Lower leg skin (tissue), 4 donors: ENCODE measurements at regions not wholly inside any gene's neighbourhood (a gene's known extent, or its start where the extent isn't known, plus 50 kb on each side); places are given as distances from the start of the nearest gene placed in this dataset.

ENCODE experiments used
- DNase-seq, 2 donors: peaks; one replicate each; pipeline ENCODE4 v3.0.0-alpha.2; 2019; ENCODE audit warnings: low spot score in 2 of 2
- H3K4me3 ChIP-seq: fragments of 200-600 bp; sonication (generic); 2 replicates; pipeline ENCODE4 v1.5.1; 2017; ENCODE audit warnings: mild to moderate bottlenecking, low read depth; ENCODE audit not compliant: poor library complexity, severe bottlenecking
- POLR2A ChIP-seq, 2 donors: fragments of 450-650 bp; IDR thresholded peaks; one replicate each; pipeline ENCODE4 v1.6.1; 2016 to 2017; ENCODE audit warnings: antibody characterized with exemption in 2 of 2, mild to moderate bottlenecking in 1 of 2, moderate library complexity in 1 of 2
- WGBS, 2 donors: methylation state at CpG; one replicate each; pipeline ENCODE4 v1.1.5; 2018; 5-methylcytosine and 5-hydroxymethylcytosine counted together
- intact Hi-C: fragments of 100-400 bp; cut with DNase I; formaldehyde crosslinking; loops from one replicate; pipeline ENCODE4 v1.15.0; 2023; ENCODE audit warnings: low total_unique reads
- TF ChIP-seq, protein P1 (sequence below), 3 donors: fragments of 450-650 bp; IDR thresholded peaks; one replicate each; pipeline ENCODE4 v1.5.1; 2016; ENCODE audit warnings: antibody characterized with exemption in 3 of 3, mild to moderate bottlenecking in 3 of 3, moderate library complexity in 2 of 3

- whole genome bisulfite sequencing, 2 donors, result 63 to 71% methylated on average over 4 of the region's 4 CpGs
- TF ChIP-seq, protein P1, sequence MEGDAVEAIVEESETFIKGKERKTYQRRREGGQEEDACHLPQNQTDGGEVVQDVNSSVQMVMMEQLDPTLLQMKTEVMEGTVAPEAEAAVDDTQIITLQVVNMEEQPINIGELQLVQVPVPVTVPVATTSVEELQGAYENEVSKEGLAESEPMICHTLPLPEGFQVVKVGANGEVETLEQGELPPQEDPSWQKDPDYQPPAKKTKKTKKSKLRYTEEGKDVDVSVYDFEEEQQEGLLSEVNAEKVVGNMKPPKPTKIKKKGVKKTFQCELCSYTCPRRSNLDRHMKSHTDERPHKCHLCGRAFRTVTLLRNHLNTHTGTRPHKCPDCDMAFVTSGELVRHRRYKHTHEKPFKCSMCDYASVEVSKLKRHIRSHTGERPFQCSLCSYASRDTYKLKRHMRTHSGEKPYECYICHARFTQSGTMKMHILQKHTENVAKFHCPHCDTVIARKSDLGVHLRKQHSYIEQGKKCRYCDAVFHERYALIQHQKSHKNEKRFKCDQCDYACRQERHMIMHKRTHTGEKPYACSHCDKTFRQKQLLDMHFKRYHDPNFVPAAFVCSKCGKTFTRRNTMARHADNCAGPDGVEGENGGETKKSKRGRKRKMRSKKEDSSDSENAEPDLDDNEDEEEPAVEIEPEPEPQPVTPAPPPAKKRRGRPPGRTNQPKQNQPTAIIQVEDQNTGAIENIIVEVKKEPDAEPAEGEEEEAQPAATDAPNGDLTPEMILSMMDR (IDR thresholded peaks at IDR 0.05), result no peak
- TF ChIP-seq POLR2A (IDR thresholded peaks at IDR 0.05), result no peak
- intact Hi-C loops, result no loop called here
- peak in 1 of 2 donors; percentile 75 for DNase-seq
- H3K4me3 ChIP-seq, result no peak overlapping the region
Observed at GRCh38 chr15:69604072-69604411, 151.4 kb downstream of the RPLP1 start.

DNA sequence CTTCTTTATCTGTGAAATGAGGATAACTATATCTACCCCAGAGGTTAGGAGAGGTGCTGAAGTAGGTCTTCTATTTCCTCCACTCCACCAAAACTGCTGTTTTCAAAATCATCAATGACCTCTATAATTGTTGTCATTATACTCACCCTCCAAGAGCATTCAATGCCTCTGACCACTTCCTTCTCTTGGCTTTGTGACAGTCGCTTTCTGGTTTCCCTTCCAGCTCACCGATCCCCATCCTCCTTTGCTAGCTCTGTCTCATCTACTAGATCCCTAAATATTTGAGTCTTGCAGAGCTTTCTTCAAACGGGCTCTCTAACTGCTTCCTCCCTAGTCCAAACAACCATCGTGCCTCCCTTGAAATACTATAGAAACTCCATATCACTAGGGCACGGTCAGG is 153.5 kb downstream of the RPLP1 start:
- TF ChIP-seq, protein P1 (IDR thresholded peaks at IDR 0.05), result no peak
- no peak for TF ChIP-seq POLR2A (IDR thresholded peaks at IDR 0.05)
- no peak for DNase-seq
- intact Hi-C loops, result no loop called here
- H3K4me3 ChIP-seq, result no peak overlapping the region
- WGBS, 2 donors, result 79 to 80% methylated on average over 5 of the region's 5 CpGs

DNA sequence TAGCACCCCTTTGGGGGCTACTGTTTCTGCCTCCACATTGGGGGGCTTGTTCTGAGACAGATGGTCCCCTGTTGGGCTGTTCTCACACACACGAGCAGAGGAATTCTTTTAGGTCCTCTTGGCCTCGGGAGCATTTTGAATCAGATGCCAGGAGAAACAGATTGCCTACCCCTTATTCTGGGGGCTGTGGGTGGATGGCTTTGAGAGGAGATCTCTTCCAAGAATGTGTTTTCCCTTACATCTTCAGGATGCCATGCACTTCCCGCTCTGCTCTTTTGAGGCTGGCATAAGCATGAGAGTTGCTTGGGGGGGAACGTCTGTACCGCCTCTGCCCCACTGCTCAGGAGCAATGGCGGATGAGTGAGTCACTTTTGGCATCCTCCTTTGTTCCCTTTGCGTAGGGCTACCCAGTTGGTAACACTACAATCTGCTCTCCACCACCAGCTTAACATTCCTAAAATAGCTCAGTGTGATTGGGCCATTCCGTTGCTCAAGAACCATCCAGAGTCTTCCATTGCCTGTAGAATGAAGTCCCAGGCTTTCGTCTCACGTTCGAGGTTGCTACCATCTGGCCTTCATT is 154.4 kb downstream of the RPLP1 start:
- no peak overlapping the region for H3K4me3 ChIP-seq
- TF ChIP-seq, protein P1 (IDR thresholded peaks at IDR 0.05), result no peak
- TF ChIP-seq POLR2A (IDR thresholded peaks at IDR 0.05), result no peak
- WGBS, 2 donors, result 76 to 86% methylated on average over 11 of the region's 11 CpGs
- intact Hi-C loops, result no loop called here
- DNase-seq, result peak in 1 of 2 donors; percentile 67

- H3K4me3 ChIP-seq, result no peak overlapping the region
- intact Hi-C loops, result no loop called here
- peak in 1 of 2 donors; percentile 54 for DNase-seq
- WGBS, 2 donors, result 86 to 88% methylated on average over 4 of the region's 4 CpGs
- TF ChIP-seq POLR2A (IDR thresholded peaks at IDR 0.05), result no peak
- TF ChIP-seq, protein P1 (IDR thresholded peaks at IDR 0.05), result no peak
Observed at GRCh38 chr15:69608661-69609060, 156.0 kb downstream of the RPLP1 start.

DNA sequence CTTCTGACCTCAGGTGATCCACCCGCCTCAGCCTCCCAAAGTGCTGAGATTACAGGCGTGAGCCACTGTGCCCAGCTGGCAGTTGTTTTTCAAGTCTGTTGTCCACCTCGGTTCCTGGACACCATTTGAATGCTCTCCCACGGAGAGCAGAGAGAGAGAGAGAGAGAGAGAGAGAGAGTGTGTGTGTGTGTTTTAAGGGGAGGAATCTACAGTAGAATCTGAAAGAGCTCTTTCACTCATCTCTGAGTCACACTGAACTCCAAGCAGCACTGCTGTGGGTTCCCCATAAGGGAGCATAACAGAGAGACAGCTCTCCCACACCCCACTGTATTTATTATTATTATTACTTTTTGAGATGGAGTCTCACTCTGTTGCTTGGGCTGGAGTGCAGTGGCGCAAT is 156.6 kb downstream of the RPLP1 start:
- TF ChIP-seq POLR2A (IDR thresholded peaks at IDR 0.05), result no peak
- TF ChIP-seq, protein P1 (IDR thresholded peaks at IDR 0.05), result no peak
- no peak overlapping the region for H3K4me3 ChIP-seq
- DNase-seq, result peak in 1 of 2 donors; percentile 18
- WGBS, 2 donors, result 70 to 82% methylated on average over 5 of the region's 5 CpGs
- intact Hi-C loops, result no loop called here

DNA sequence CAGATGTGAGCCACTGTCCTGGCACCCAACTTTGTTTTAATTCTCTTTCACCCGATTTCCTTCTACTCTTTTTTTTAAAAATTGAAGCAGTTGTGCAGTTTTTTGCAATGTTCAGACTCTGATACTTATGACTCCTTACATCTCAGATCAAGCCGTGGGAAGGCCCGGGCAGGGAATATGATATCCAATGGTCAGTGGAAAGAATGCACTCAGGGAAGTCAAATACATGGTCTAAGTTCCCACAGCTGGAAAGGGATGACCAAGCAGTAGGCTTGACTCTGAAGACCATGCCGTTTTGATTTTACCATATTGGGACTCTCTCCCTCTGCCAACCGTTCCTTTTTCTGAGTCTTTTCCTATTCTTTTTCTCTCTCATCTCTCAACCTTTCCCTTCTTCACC is 157.2 kb downstream of the RPLP1 start:
- 86 to 88% methylated on average over 5 of the region's 5 CpGs for WGBS, 2 donors
- intact Hi-C loops, result no loop called here
- H3K4me3 ChIP-seq, result no peak overlapping the region
- TF ChIP-seq POLR2A (IDR thresholded peaks at IDR 0.05), result no peak
- TF ChIP-seq, protein P1 (IDR thresholded peaks at IDR 0.05), result no peak
- DNase-seq, result peak in 1 of 2 donors; percentile 17
